H1 (cell line): ENCODE measurements at regions not wholly inside any gene's neighbourhood (a gene's known extent, or its start where the extent isn't known, plus 50 kb on each side); places are given as distances from the start of the nearest gene placed in this dataset.

ENCODE experiments used
- CTCF ChIA-PET: fragments of 300-600 bp; sonication (Branson Sonifier 250); formaldehyde crosslinking; loops from one replicate; lab custom pipeline; 2021; ENCODE audit not compliant: partially characterized antibody; lab: Charles Lee
- POLR2A ChIA-PET: fragments of 300-600 bp; sonication (Branson Sonifier 250); formaldehyde crosslinking; loops from one replicate; lab custom pipeline; 2021; ENCODE audit warnings: inconsistent platforms; ENCODE audit not compliant: partially characterized antibody; lab: Charles Lee
- DNase-seq, 2 experiments: peaks; one replicate each; pipeline versions ENCODE4 v3.0.0 to v3.0.0-alpha.2; 2010 to 2022; ENCODE audit warnings: low spot score in 2 of 2, low read depth in 1 of 2, mixed read lengths in 1 of 2
- FAIRE-seq: peaks from 2 replicates; lab custom pipeline; 2011; peaks lifted over from hg19 to GRCh38; lab: Jason Lieb, UNC
- H2AFZ ChIP-seq: 2 replicates; pipeline ENCODE4 v1.8.1; 2012; ENCODE audit warnings: low read length, inconsistent platforms
- H2AK5ac ChIP-seq: 2 replicates; pipeline ENCODE4 v1.6.1; 2013; ENCODE audit warnings: low read depth, low read length
- H2BK120ac ChIP-seq: replicated peaks from 2 replicates; pipeline ENCODE3; 2013; ENCODE audit warnings: low read depth, low read length, inconsistent platforms
- H2BK12ac ChIP-seq: 2 replicates; pipeline ENCODE4 v1.6.1; 2013; ENCODE audit warnings: low read depth, low read length
- H2BK15ac ChIP-seq: 2 replicates; pipeline ENCODE4 v1.6.1; 2013; ENCODE audit warnings: low read length
- H2BK20ac ChIP-seq: 2 replicates; pipeline ENCODE4 v1.6.1; 2013; ENCODE audit warnings: low read length
- H2BK5ac ChIP-seq: 2 replicates; pipeline ENCODE4 v1.6.1; 2013; ENCODE audit warnings: low read depth, low read length
- H3K14ac ChIP-seq: 2 replicates; pipeline ENCODE4 v1.6.1; 2013; ENCODE audit warnings: inconsistent platforms; ENCODE audit not compliant: insufficient read length
- H3K18ac ChIP-seq: 2 replicates; pipeline ENCODE4 v1.6.1; 2013; ENCODE audit warnings: low read length; ENCODE audit errors: extremely low read depth
- H3K23ac ChIP-seq: 2 replicates; pipeline ENCODE4 v1.6.1; 2013; ENCODE audit warnings: inconsistent platforms; ENCODE audit not compliant: insufficient read length
- H3K23me2 ChIP-seq: 2 replicates; pipeline ENCODE4 v1.6.1; 2013; ENCODE audit warnings: low read depth, low read length
- H3K27ac ChIP-seq: 2 replicates; pipeline ENCODE4 v1.6.1; 2011; ENCODE audit warnings: low read depth, low read length, inconsistent platforms
- H3K27me3 ChIP-seq, 4 experiments: replicated peaks in 1 of 4; 1 replicate in 1 of 4; 2 replicates in 3 of 4; pipeline versions ENCODE4 v1.6.1 to v1.8.1; 2011 to 2013; ENCODE audit warnings: low read length in 3 of 4, mild to moderate bottlenecking in 3 of 4, inconsistent platforms in 2 of 4, mixed read lengths in 2 of 4, moderate library complexity in 1 of 4; ENCODE audit not compliant: control insufficient read depth in 3 of 4, insufficient read depth in 3 of 4; ENCODE audit errors: extremely low read depth in 1 of 4
- H3K36me3 ChIP-seq, 4 experiments: 2 replicates each; pipeline versions ENCODE4 v1.6.1 to v1.8.1; 2011 to 2013; ENCODE audit warnings: mild to moderate bottlenecking in 4 of 4, low read length in 3 of 4, moderate library complexity in 2 of 4, control low read depth in 1 of 4, inconsistent platforms in 1 of 4; ENCODE audit not compliant: insufficient read depth in 4 of 4, control insufficient read depth in 2 of 4
- H3K4ac ChIP-seq: replicated peaks from 2 replicates; pipeline ENCODE3; 2013; ENCODE audit warnings: low read length, low read depth, mixed read lengths, inconsistent platforms; ENCODE audit not compliant: insufficient read length
- H3K4me1 ChIP-seq, 4 experiments: replicated peaks in 1 of 4; 1 replicate in 1 of 4; 2 replicates in 3 of 4; pipeline versions ENCODE4 v1.6.1 to v1.8.1; 2011 to 2013; ENCODE audit warnings: low read length in 3 of 4, inconsistent platforms in 2 of 4, mixed read lengths in 1 of 4; ENCODE audit not compliant: insufficient read depth in 4 of 4, control insufficient read depth in 3 of 4
- H3K4me2 ChIP-seq, 2 experiments: 2 replicates each; pipeline versions ENCODE4 v1.6.1 to v1.8.1; 2011 to 2013; ENCODE audit warnings: low read depth in 2 of 2, low read length in 2 of 2, control low read depth in 1 of 2, inconsistent platforms in 1 of 2, mild to moderate bottlenecking in 1 of 2; ENCODE audit not compliant: insufficient read depth in 1 of 2
- H3K4me3 ChIP-seq, 4 experiments: fragments of 200-600, 300-600 bp in 1 of 4; sonication (generic), shearing (Covaris generic), sonication (Bioruptor Twin) in 1 of 4; 2 replicates each; pipeline versions ENCODE4 v1.5.1 to v1.8.1; 2011 to 2016; ENCODE audit warnings: low read length in 4 of 4, low read depth in 3 of 4, control low read depth in 2 of 4, inconsistent platforms in 2 of 4, mild to moderate bottlenecking in 2 of 4, mixed read lengths in 1 of 4, moderate library complexity in 1 of 4; ENCODE audit not compliant: insufficient read depth in 2 of 4; ENCODE audit errors: extremely low read depth in 1 of 4
- H3K56ac ChIP-seq: replicated peaks from 2 replicates; pipeline ENCODE3; 2013; ENCODE audit warnings: low read depth, mild to moderate bottlenecking, mixed read lengths, low read length, inconsistent platforms; ENCODE audit not compliant: insufficient read length
- H3K79me1 ChIP-seq: 2 replicates; pipeline ENCODE4 v1.6.1; 2013; ENCODE audit warnings: low read depth, low read length, control low read depth
- H3K79me2 ChIP-seq, 2 experiments: 2 replicates each; pipeline versions ENCODE4 v1.6.1 to v1.8.1; 2012 to 2013; ENCODE audit warnings: low read length in 2 of 2, mild to moderate bottlenecking in 2 of 2, inconsistent platforms in 1 of 2; ENCODE audit not compliant: insufficient read depth in 2 of 2, control insufficient read depth in 1 of 2
- H3K9ac ChIP-seq, 4 experiments: replicated peaks in 1 of 4; 1 replicate in 1 of 4; 2 replicates in 3 of 4; pipeline versions ENCODE4 v1.6.1 to v1.8.1; 2011 to 2013; ENCODE audit warnings: low read depth in 3 of 4, low read length in 3 of 4, control low read depth in 2 of 4, mild to moderate bottlenecking in 2 of 4, moderate library complexity in 2 of 4, inconsistent platforms in 1 of 4; ENCODE audit errors: extremely low read depth in 1 of 4
- H3K9me3 ChIP-seq, 2 experiments: 2 replicates each; pipeline versions ENCODE4 v1.6.1 to v1.8.1; 2012 to 2013; ENCODE audit warnings: mild to moderate bottlenecking in 2 of 2, moderate library complexity in 2 of 2, control low read depth in 1 of 2, inconsistent platforms in 1 of 2, low read depth in 1 of 2, low read length in 1 of 2, mixed read lengths in 1 of 2; ENCODE audit not compliant: insufficient read depth in 2 of 2
- H4K20me1 ChIP-seq, 2 experiments: replicated peaks in 1 of 2; 2 replicates each; pipeline versions ENCODE3 to v1.8.1; 2011 to 2013; ENCODE audit warnings: inconsistent platforms in 2 of 2, low read length in 2 of 2, mild to moderate bottlenecking in 1 of 2; ENCODE audit not compliant: insufficient read depth in 2 of 2, control insufficient read depth in 1 of 2
- H4K5ac ChIP-seq: 2 replicates; pipeline ENCODE4 v1.6.1; 2013; ENCODE audit warnings: low read length, low read depth, mixed read lengths, inconsistent platforms; ENCODE audit not compliant: insufficient read length
- H4K8ac ChIP-seq: 2 replicates; pipeline ENCODE4 v1.8.0; 2013; ENCODE audit warnings: mild to moderate bottlenecking, moderate library complexity, low read length, inconsistent platforms; ENCODE audit not compliant: insufficient read depth; ENCODE audit errors: extremely low read depth
- H4K91ac ChIP-seq: replicated peaks from 2 replicates; pipeline ENCODE3; 2013; ENCODE audit warnings: low read length, mixed read lengths, inconsistent platforms; ENCODE audit not compliant: insufficient read length
- EGR1 ChIP-seq: IDR thresholded peaks from 2 replicates; pipeline ENCODE4 v1.6.1; 2011; ENCODE audit warnings: low read depth, low read length, borderline replicate concordance
- EZH2 ChIP-seq: fragments of 200-600 bp; sonication (generic); IDR thresholded peaks from 2 replicates; pipeline ENCODE4 v1.7.1; 2012; ENCODE audit warnings: low read depth, mild to moderate bottlenecking, moderate library complexity, low read length, inconsistent platforms; ENCODE audit not compliant: severe bottlenecking
- GABPA ChIP-seq: IDR thresholded peaks from 2 replicates; pipeline ENCODE4 v1.6.1; 2011; ENCODE audit warnings: mild to moderate bottlenecking, low read length, moderate library complexity, borderline replicate concordance; ENCODE audit not compliant: insufficient read depth
- KDM1A ChIP-seq: fragments of 200-600, 300-600 bp; sonication (generic); IDR thresholded peaks from 2 replicates; pipeline ENCODE4 v1.7.1; 2016; ENCODE audit warnings: mild to moderate bottlenecking, low read length, borderline replicate concordance
- KDM4A ChIP-seq: IDR thresholded peaks from one replicate; pipeline ENCODE4 v1.7.1; 2012; ENCODE audit warnings: low read depth, mild to moderate bottlenecking, moderate library complexity, low read length, inconsistent platforms; ENCODE audit not compliant: severe bottlenecking
- POLR2A ChIP-seq, 2 experiments: IDR thresholded peaks; 1 replicate in 1 of 2; 2 replicates in 1 of 2; pipeline ENCODE4 v1.6.1; 2011; ENCODE audit warnings: low read depth in 2 of 2, low read length in 2 of 2, mild to moderate bottlenecking in 2 of 2; ENCODE audit errors: control extremely low read depth in 1 of 2
- SIX5 ChIP-seq: IDR thresholded peaks from 2 replicates; pipeline ENCODE4 v1.6.1; 2011; ENCODE audit warnings: mild to moderate bottlenecking, low read depth, low read length
- SP2 ChIP-seq: IDR thresholded peaks from 2 replicates; pipeline ENCODE4 v1.6.1; 2012; ENCODE audit warnings: mild to moderate bottlenecking, low read length, inconsistent platforms
- WGBS, 2 experiments: shearing (Covaris generic) in 1 of 2; methylation state at CpG; one replicate each; pipeline versions ENCODE4 v1.1.6 to v1.1.7; 2013 to 2015; ENCODE audit warnings: low lambda C conversion rate in 2 of 2, mixed read lengths in 2 of 2, inconsistent platforms in 1 of 2, low coverage in 1 of 2, missing lambda C conversion rate in 1 of 2; ENCODE audit not compliant: insufficient replicate concordance in 2 of 2, insufficient coverage in 1 of 2, insufficient read length in 1 of 2; ENCODE audit errors: extremely low coverage in 1 of 2, missing lambda C conversion rate in 1 of 2; 5-methylcytosine and 5-hydroxymethylcytosine counted together
- TF ChIP-seq, protein P1 (sequence below), 3 experiments: IDR thresholded peaks; 1 replicate in 2 of 3; 2 replicates in 1 of 3; pipeline versions ENCODE4 v1.5.1 to v1.6.1; 2011; ENCODE audit warnings: low read length in 3 of 3, mild to moderate bottlenecking in 3 of 3, inconsistent platforms in 2 of 3, low read depth in 1 of 3, moderate library complexity in 1 of 3; ENCODE audit not compliant: insufficient read depth in 1 of 3; ENCODE audit errors: control extremely low read depth in 1 of 3
- TF ChIP-seq, protein P2 (sequence below): IDR thresholded peaks from 2 replicates; pipeline ENCODE4 v1.6.1; 2012; ENCODE audit warnings: inconsistent platforms

DNA sequence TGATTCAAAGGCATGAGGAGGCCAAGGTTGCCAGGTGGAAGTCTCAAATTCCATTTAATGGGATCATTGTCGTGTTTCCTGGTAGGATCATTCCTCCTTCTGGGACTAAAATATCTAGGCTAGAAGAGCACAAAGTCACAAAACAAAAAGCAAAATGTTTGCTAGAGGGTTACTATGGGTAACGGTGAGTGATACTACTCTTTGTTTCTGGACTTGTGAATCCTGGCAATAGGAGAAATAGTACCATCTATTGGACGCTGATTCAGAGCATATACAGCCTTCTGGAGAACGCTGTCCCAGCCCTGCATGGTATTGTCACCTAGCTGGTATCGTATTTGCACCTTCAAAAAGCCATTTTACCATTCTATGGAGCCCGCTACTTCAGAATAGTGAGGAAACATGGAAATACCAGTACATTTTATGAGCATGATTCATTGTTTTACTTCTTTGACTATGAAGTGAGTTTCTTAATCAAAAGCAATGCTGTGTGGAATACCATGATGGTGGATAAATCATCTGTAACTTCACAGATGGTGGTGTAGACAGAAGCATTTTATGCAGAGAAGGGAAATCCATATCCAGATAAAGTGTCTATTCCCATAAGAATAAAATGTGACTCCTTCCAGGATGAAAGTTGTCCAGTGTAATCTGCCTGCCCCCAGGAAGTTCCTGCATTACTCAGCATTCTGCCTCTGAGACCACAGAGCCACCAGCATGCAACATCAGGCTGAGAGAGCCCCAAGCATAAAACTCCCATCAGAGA, 361.0 kb downstream of the ETV1 start:
- Histone ChIP-seq H3K4me1 (peaks cover 0 to 8% (median 1%) of the 10 kb centered on the region in 4 experiments; a peak in 1 of 7 replicates), H3K23ac (no peak overlapping the region), H2AK5ac (no peak overlapping the region), H3K4me3 (no peak overlapping the region), H3K4me2 (no peak overlapping the region), H2BK120ac (no peak overlapping the region), H3K9ac (no peak overlapping the region), H3K9me3 (no peaks in the 10 kb centered on the region), H3K4ac (no peak overlapping the region), H4K5ac (no peak overlapping the region), H3K23me2 (no peaks in the 10 kb centered on the region), H3K27ac (no peak overlapping the region), H4K8ac (no peak overlapping the region), H2BK5ac (no peak overlapping the region), H2BK20ac (no peak overlapping the region), H2AFZ (no peak overlapping the region), H3K79me2 (no peaks in the 10 kb centered on the region), H3K56ac (no peak overlapping the region), H4K20me1 (no peaks in the 10 kb centered on the region), H3K79me1 (no peaks in the 10 kb centered on the region), H2BK15ac (no peak overlapping the region), H2BK12ac (no peak overlapping the region), H3K27me3 (no peaks in the 10 kb centered on the region), H3K36me3 (no peaks in the 10 kb centered on the region; a peak in 1 of 8 replicates), H3K14ac (no peak overlapping the region), H4K91ac (no peak overlapping the region), H3K18ac (no peak overlapping the region)
- ChIA-PET CTCF (interaction anchor here (0.6 to 0.9 kb wide), 3 partner anchors 17 to 1191 kb away, joined by 3 read pairs; no protein-coding TSS in a partner anchor), POLR2A (no interaction called here)
- 85% methylated on average over 6 of the region's 6 CpGs; no CpG with 5 or more reads in 1 of the 2 experiments for WGBS, 2 experiments
- DNase-seq (no peak), FAIRE-seq (no peak)
- TF ChIP-seq SIX5 = no peak
- TF ChIP-seq SP2 = no peak
- TF ChIP-seq KDM4A = no peak
- TF ChIP-seq, protein P1, sequence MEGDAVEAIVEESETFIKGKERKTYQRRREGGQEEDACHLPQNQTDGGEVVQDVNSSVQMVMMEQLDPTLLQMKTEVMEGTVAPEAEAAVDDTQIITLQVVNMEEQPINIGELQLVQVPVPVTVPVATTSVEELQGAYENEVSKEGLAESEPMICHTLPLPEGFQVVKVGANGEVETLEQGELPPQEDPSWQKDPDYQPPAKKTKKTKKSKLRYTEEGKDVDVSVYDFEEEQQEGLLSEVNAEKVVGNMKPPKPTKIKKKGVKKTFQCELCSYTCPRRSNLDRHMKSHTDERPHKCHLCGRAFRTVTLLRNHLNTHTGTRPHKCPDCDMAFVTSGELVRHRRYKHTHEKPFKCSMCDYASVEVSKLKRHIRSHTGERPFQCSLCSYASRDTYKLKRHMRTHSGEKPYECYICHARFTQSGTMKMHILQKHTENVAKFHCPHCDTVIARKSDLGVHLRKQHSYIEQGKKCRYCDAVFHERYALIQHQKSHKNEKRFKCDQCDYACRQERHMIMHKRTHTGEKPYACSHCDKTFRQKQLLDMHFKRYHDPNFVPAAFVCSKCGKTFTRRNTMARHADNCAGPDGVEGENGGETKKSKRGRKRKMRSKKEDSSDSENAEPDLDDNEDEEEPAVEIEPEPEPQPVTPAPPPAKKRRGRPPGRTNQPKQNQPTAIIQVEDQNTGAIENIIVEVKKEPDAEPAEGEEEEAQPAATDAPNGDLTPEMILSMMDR (IDR thresholded peaks at IDR 0.05; ENCODE audit: control extremely low read depth in 1 of 3, insufficient read depth in 1 of 3, low read depth in 1 of 3, low read length in 3 of 3) = no peak
- TF ChIP-seq, protein P2, sequence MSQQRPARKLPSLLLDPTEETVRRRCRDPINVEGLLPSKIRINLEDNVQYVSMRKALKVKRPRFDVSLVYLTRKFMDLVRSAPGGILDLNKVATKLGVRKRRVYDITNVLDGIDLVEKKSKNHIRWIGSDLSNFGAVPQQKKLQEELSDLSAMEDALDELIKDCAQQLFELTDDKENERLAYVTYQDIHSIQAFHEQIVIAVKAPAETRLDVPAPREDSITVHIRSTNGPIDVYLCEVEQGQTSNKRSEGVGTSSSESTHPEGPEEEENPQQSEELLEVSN = no peak
- TF ChIP-seq POLR2A (IDR thresholded peaks at IDR 0.05; ENCODE audit: control extremely low read depth in 1 of 2, low read depth in 2 of 2, low read length in 2 of 2) = no peak
- TF ChIP-seq EGR1 = no peak
- no peak for TF ChIP-seq GABPA
- no peak for TF ChIP-seq KDM1A
- TF ChIP-seq EZH2 = no peak
